GM12878 (cell line): ENCODE measurements at regions not wholly inside any gene's neighbourhood (a gene's known extent, or its start where the extent isn't known, plus 50 kb on each side); places are given as distances from the start of the nearest gene placed in this dataset.

Experiments
- ATAC-seq: fragments of 200-7000 bp; cut with Tn5 transposase; 3 replicates; pipeline ENCODE4 v1.9.1; 2020; ENCODE audit warnings: mild to moderate bottlenecking, moderate library complexity
- BruUV-seq: library from RNA; stranded (reverse); fragments of 400-500 nt; replicated peaks from 2 replicates; lab custom pipeline; 2021; lab: Mats Ljungman, UMichigan
- CTCF ChIA-PET: fragments of 300-600 bp; sonication (Branson Sonifier 250); formaldehyde crosslinking; extraction: SDS; loops from one replicate; lab custom pipeline; 2021; ENCODE audit warnings: inconsistent platforms; lab: Yijun Ruan, JAX
- POLR2A ChIA-PET: fragments of 350-600 bp; formaldehyde crosslinking; extraction: SDS; loops from one replicate; lab custom pipeline; 2021; ENCODE audit warnings: inconsistent platforms; lab: Charles Lee
- RAD21 ChIA-PET: fragments of 300-600 bp; sonication (Branson Sonifier 250); formaldehyde crosslinking; loops from one replicate; lab custom pipeline; 2023; ENCODE audit warnings: antibody characterized with exemption; ENCODE audit not compliant: unreplicated experiment; lab: Charles Lee
- SMC1A ChIA-PET: fragments of 300-600 bp; sonication (Branson Sonifier 250); formaldehyde crosslinking; loops from one replicate; lab custom pipeline; 2023; ENCODE audit not compliant: unreplicated experiment, uncharacterized antibody; lab: Charles Lee
- DNase-seq: peaks from one replicate; pipeline ENCODE4 v3.0.0-alpha.2; 2011; ENCODE audit warnings: low read depth, low spot score
- FAIRE-seq: peaks from 3 replicates; lab custom pipeline; 2011; peaks lifted over from hg19 to GRCh38; lab: Jason Lieb, UNC
- H2AFZ ChIP-seq: 2 replicates; pipeline ENCODE4 v1.6.0; 2011; ENCODE audit warnings: low read depth, low read length, control low read depth; ENCODE audit not compliant: control insufficient read depth
- H3K27ac ChIP-seq: 2 replicates; pipeline ENCODE4 v1.5.1; 2011; ENCODE audit warnings: control low read depth; ENCODE audit not compliant: control insufficient read depth, insufficient read depth
- H3K27me3 ChIP-seq, 2 experiments: replicated peaks in 1 of 2; 2 replicates each; pipeline versions ENCODE4 v1.6.0 to v1.6.1; 2011; ENCODE audit warnings: low read length in 1 of 2; ENCODE audit not compliant: control insufficient read depth in 2 of 2, insufficient read depth in 2 of 2
- H3K36me3 ChIP-seq, 2 experiments: 2 replicates each; pipeline ENCODE4 v1.5.1; 2011; ENCODE audit warnings: low read length in 1 of 2; ENCODE audit not compliant: control insufficient read depth in 2 of 2, insufficient read depth in 2 of 2
- H3K4me1 ChIP-seq: 2 replicates; pipeline ENCODE4 v1.6.1; 2011; ENCODE audit warnings: mild to moderate bottlenecking, low read length, moderate library complexity, mixed read lengths; ENCODE audit not compliant: control insufficient read depth, insufficient read depth
- H3K4me2 ChIP-seq: 2 replicates; pipeline ENCODE4 v1.6.0; 2011; ENCODE audit warnings: control low read depth; ENCODE audit not compliant: control insufficient read depth, insufficient read depth
- H3K4me3 ChIP-seq: fragments of 200-600 bp; sonication (generic); 2 replicates; pipeline ENCODE4 v1.5.1; 2016
- H3K79me2 ChIP-seq: 2 replicates; pipeline ENCODE4 v1.6.0; 2011; ENCODE audit warnings: low read length; ENCODE audit not compliant: control insufficient read depth, insufficient read depth
- H3K9ac ChIP-seq: 2 replicates; pipeline ENCODE4 v1.8.0; 2011; ENCODE audit warnings: low read length, control low read depth, mixed read lengths; ENCODE audit not compliant: control insufficient read depth, insufficient read depth
- H3K9me3 ChIP-seq: replicated peaks from 3 replicates; pipeline ENCODE4 v1.5.1; 2011; ENCODE audit warnings: mild to moderate bottlenecking, low read length; ENCODE audit not compliant: control insufficient read depth, insufficient read depth
- H4K20me1 ChIP-seq: 2 replicates; pipeline ENCODE4 v1.6.0; 2011; ENCODE audit not compliant: control insufficient read depth, insufficient read depth
- BACH1 ChIP-seq: fragments of 450-650 bp; IDR thresholded peaks from 2 replicates; pipeline ENCODE4 v1.6.1; 2017; ENCODE audit warnings: mild to moderate bottlenecking, borderline replicate concordance
- CUX1 ChIP-seq: IDR thresholded peaks from 2 replicates; pipeline ENCODE4 v1.6.1; 2012; ENCODE audit warnings: improper control_type of control experiment, low read depth, low read length; ENCODE audit not compliant: insufficient replicate concordance
- EED ChIP-seq: sonication (generic); IDR thresholded peaks from 2 replicates; pipeline ENCODE4 v1.6.1; 2016; ENCODE audit warnings: antibody characterized with exemption, low read depth
- JUNB ChIP-seq: IDR thresholded peaks from 2 replicates; pipeline ENCODE4 v1.6.1; 2016; ENCODE audit warnings: antibody characterized with exemption, mild to moderate bottlenecking
- NRF1 ChIP-seq: conservative IDR thresholded peaks from 2 replicates; pipeline ENCODE4 v1.6.1; 2011; ENCODE audit warnings: mild to moderate bottlenecking, low read depth, low read length, improper control_type of control experiment
- POU2F2 ChIP-seq: IDR thresholded peaks from 3 replicates; pipeline ENCODE4 v1.6.1; 2011; ENCODE audit warnings: low read depth, mild to moderate bottlenecking, low read length, borderline replicate concordance
- RAD21 ChIP-seq: IDR thresholded peaks from 2 replicates; pipeline ENCODE4 v1.6.1; 2011; ENCODE audit warnings: mild to moderate bottlenecking, low read depth, low read length, moderate library complexity; ENCODE audit not compliant: insufficient read depth
- RAD51 ChIP-seq: fragments of 450-650 bp; IDR thresholded peaks from 2 replicates; pipeline ENCODE4 v1.6.1; 2016; ENCODE audit warnings: moderate library complexity, mild to moderate bottlenecking, inconsistent platforms
- RFX5 ChIP-seq: IDR thresholded peaks from 2 replicates; pipeline ENCODE4 v1.6.1; 2011; ENCODE audit warnings: low read depth, low read length, improper control_type of control experiment
- SIN3A ChIP-seq: IDR thresholded peaks from 2 replicates; pipeline ENCODE4 v1.6.1; 2012; ENCODE audit warnings: low read depth, low read length, improper control_type of control experiment
- STAT1 ChIP-seq: fragments of 450-650 bp; conservative IDR thresholded peaks from 2 replicates; pipeline ENCODE4 v1.6.1; 2014; ENCODE audit warnings: antibody characterized with exemption, mild to moderate bottlenecking
- STAT3 ChIP-seq: IDR thresholded peaks from 2 replicates; pipeline ENCODE4 v1.6.1; 2011; ENCODE audit warnings: low read depth, low read length, improper control_type of control experiment
- ZNF274 ChIP-seq: IDR thresholded peaks from one replicate; pipeline ENCODE4 v1.8.0; 2011; ENCODE audit not compliant: insufficient read length, insufficient read depth
- ZNF622 ChIP-seq: fragments of 450-650 bp; IDR thresholded peaks from 2 replicates; pipeline ENCODE4 v1.6.1; 2017; ENCODE audit warnings: mild to moderate bottlenecking, inconsistent platforms
- WGBS: methylation state at CpG from one replicate; pipeline ENCODE4 v1.1.6; 2016; ENCODE audit warnings: low lambda C conversion rate; ENCODE audit not compliant: insufficient replicate concordance, insufficient coverage; ENCODE audit errors: missing lambda C conversion rate; 5-methylcytosine and 5-hydroxymethylcytosine counted together
- in situ Hi-C: fragments of 300-500 bp; cut with MboI; formaldehyde crosslinking; loops from 9 replicates; pipeline ENCODE4 v1.14.3; 2018; ENCODE audit warnings: mixed read lengths
- intact Hi-C: fragments of 100-400 bp; cut with micrococcal nuclease; formaldehyde crosslinking; loops from one replicate; pipeline ENCODE4 v1.14.2; 2022; ENCODE audit not compliant: unreplicated experiment
- TF ChIP-seq, protein P1 (sequence below): fragments of 150-350 bp; IDR thresholded peaks from 2 replicates; pipeline ENCODE4 v1.6.1; 2014; ENCODE audit warnings: mild to moderate bottlenecking, low read depth, low read length
- TF ChIP-seq, protein P2 (sequence below): fragments of 450-650 bp; IDR thresholded peaks from 2 replicates; pipeline ENCODE4 v1.6.1; 2018; ENCODE audit warnings: borderline replicate concordance, mild to moderate bottlenecking; ENCODE audit not compliant: partially characterized antibody

GRCh38 chr12:3375326-3375725 lies 115.7 kb upstream of the PRMT8 start:
- FAIRE-seq: no peak
- ChIA-PET POLR2A (no interaction called here), SMC1A (no interaction called here), RAD21 (no interaction called here), CTCF (no interaction called here)
- H4K20me1 ChIP-seq: no peaks in the 10 kb centered on the region
- no peak for ATAC-seq
- H2AFZ ChIP-seq: no peak overlapping the region
- peaks cover 2% of the 10 kb centered on the region; the same call in 1 of the 3 replicates for H3K9me3 ChIP-seq
- no peaks in the 10 kb centered on the region for H3K36me3 ChIP-seq
- no peaks in the 10 kb centered on the region for H3K27me3 ChIP-seq
- H3K4me2 ChIP-seq: no peak overlapping the region
- H3K4me1 ChIP-seq: no peaks in the 10 kb centered on the region
- no peak overlapping the region for H3K4me3 ChIP-seq
- no peak overlapping the region for H3K27ac ChIP-seq
- BruUV-seq: no TSS peak
- intact Hi-C loops: no loop called here
- in situ Hi-C loops: no loop called here
- WGBS: 40% methylated on average over 4 of the region's 4 CpGs
- no peaks in the 10 kb centered on the region for H3K79me2 ChIP-seq
- no peak overlapping the region for H3K9ac ChIP-seq
- DNase-seq: no peak
- TF ChIP-seq RFX5 (no peak), ZNF622 (no peak), STAT3 (no peak), NRF1 (no peak), SIN3A (no peak), BACH1 (no peak), EED (no peak), RAD51 (no peak), CUX1 (no peak), JUNB (no peak), RAD21 (no peak), STAT1 (no peak), ZNF274 (no peak), POU2F2 (no peak)
- TF ChIP-seq, protein P1, sequence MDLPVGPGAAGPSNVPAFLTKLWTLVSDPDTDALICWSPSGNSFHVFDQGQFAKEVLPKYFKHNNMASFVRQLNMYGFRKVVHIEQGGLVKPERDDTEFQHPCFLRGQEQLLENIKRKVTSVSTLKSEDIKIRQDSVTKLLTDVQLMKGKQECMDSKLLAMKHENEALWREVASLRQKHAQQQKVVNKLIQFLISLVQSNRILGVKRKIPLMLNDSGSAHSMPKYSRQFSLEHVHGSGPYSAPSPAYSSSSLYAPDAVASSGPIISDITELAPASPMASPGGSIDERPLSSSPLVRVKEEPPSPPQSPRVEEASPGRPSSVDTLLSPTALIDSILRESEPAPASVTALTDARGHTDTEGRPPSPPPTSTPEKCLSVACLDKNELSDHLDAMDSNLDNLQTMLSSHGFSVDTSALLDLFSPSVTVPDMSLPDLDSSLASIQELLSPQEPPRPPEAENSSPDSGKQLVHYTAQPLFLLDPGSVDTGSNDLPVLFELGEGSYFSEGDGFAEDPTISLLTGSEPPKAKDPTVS: no peak
- TF ChIP-seq, protein P2, sequence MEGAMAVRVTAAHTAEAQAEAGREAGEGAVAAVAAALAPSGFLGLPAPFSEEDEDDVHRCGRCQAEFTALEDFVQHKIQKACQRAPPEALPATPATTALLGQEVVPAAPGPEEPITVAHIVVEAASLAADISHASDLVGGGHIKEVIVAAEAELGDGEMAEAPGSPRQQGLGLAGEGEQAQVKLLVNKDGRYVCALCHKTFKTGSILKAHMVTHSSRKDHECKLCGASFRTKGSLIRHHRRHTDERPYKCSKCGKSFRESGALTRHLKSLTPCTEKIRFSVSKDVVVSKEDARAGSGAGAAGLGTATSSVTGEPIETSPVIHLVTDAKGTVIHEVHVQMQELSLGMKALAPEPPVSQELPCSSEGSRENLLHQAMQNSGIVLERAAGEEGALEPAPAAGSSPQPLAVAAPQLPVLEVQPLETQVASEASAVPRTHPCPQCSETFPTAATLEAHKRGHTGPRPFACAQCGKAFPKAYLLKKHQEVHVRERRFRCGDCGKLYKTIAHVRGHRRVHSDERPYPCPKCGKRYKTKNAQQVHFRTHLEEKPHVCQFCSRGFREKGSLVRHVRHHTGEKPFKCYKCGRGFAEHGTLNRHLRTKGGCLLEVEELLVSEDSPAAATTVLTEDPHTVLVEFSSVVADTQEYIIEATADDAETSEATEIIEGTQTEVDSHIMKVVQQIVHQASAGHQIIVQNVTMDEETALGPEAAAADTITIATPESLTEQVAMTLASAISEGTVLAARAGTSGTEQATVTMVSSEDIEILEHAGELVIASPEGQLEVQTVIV: no peak
